ENCODE measurements at regions not wholly inside any gene's neighbourhood (a gene's known extent, or its start where the extent isn't known, plus 50 kb on each side); places are given as distances from the start of the nearest gene placed in this dataset.

GRCh38 chr18:78903436-78904178, 76.0 kb upstream of the SALL3 start:
- DNase-seq: no peak

GRCh38 chr18:78904179-78904531, 75.5 kb upstream of the SALL3 start:
- DNase-seq: no peak

- DNase-seq: no peak
These were observed 74.3 kb upstream of the SALL3 start for GRCh38 chr18:78905334-78905733.

GRCh38 chr18:78906066-78906465, 73.6 kb upstream of the SALL3 start:
- DNase-seq: no peak

GRCh38 chr18:78908462-78909260, 71.0 kb upstream of the SALL3 start:
- no peak for DNase-seq

GRCh38 chr18:78911751-78912283, 67.8 kb upstream of the SALL3 start:
- no peak for DNase-seq

- no peak for DNase-seq
These were observed 67.3 kb upstream of the SALL3 start for GRCh38 chr18:78912336-78912735.

- no peak for DNase-seq
These were observed 66.8 kb upstream of the SALL3 start for GRCh38 chr18:78912844-78913243.

GRCh38 chr18:78913395-78913794, 66.2 kb upstream of the SALL3 start:
- DNase-seq: no peak

GRCh38 chr18:78913830-78914231, 65.8 kb upstream of the SALL3 start:
- no peak for DNase-seq

- DNase-seq: no peak
These were observed 65.2 kb upstream of the SALL3 start for GRCh38 chr18:78914249-78914935.

- no peak for DNase-seq
These were observed 64.1 kb upstream of the SALL3 start for GRCh38 chr18:78915446-78916008.

GRCh38 chr18:78918707-78919106, 60.9 kb upstream of the SALL3 start:
- DNase-seq: no peak

GRCh38 chr18:78919956-78920355, 59.7 kb upstream of the SALL3 start:
- DNase-seq: no peak

GRCh38 chr18:78920456-78921138, 59.0 kb upstream of the SALL3 start:
- DNase-seq: no peak

GRCh38 chr18:78922856-78923255, 56.8 kb upstream of the SALL3 start:
- DNase-seq: no peak

- DNase-seq: no peak
These were observed 55.3 kb upstream of the SALL3 start for GRCh38 chr18:78924301-78924700.

- no peak for DNase-seq
These were observed 54.7 kb upstream of the SALL3 start for GRCh38 chr18:78924786-78925540.

GRCh38 chr18:78925557-78926242, 53.9 kb upstream of the SALL3 start:
- DNase-seq: no peak

GRCh38 chr18:78926243-78926615, 53.4 kb upstream of the SALL3 start:
- no peak for DNase-seq

GRCh38 chr18:78927156-78927555, 52.5 kb upstream of the SALL3 start:
- DNase-seq: no peak

Data from bone marrow (tissue), 2 donors.